Activated T-cell treated with anti-CD3 and anti-CD28 coated beads, Interleukin-2, amount 50 U/mL, for 4 hours (primary cell): ENCODE measurements at regions not wholly inside any gene's neighbourhood (a gene's known extent, or its start where the extent isn't known, plus 50 kb on each side); places are given as distances from the start of the nearest gene placed in this dataset.

Source experiments
- ATAC-seq, 2 donors: fragments of 200-7000 bp; cut with Tn5 transposase; one replicate each; pipeline ENCODE4 v1.10.0; 2021
- DNase-seq: peaks from one replicate; pipeline ENCODE4 v3.0.0-alpha.2; 2020
- H3K27me3 Mint-ChIP-seq: one replicate; pipeline ENCODE4 v1.8.0; 2021; ENCODE audit warnings: low read depth, mixed read lengths
- H3K36me3 Mint-ChIP-seq: one replicate; pipeline ENCODE4 v1.8.0; 2022; ENCODE audit warnings: mixed read lengths; ENCODE audit not compliant: insufficient read depth
- H3K4me1 Mint-ChIP-seq: one replicate; pipeline ENCODE4 v1.8.0; 2021; ENCODE audit warnings: low read depth, mixed read lengths
- H3K4me3 Mint-ChIP-seq: one replicate; pipeline ENCODE4 v1.8.0; 2021; ENCODE audit warnings: mild to moderate bottlenecking, moderate library complexity, mixed read lengths
- H3K9me3 Mint-ChIP-seq: one replicate; pipeline ENCODE4 v1.8.0; 2021; ENCODE audit warnings: mixed read lengths

GRCh38 chr4:137070614-137071013 lies 461.7 kb downstream of the PCDH18 start:
- Mint-ChIP-seq H3K27me3 (no peaks in the 10 kb centered on the region), H3K36me3 (no peaks in the 10 kb centered on the region), H3K4me3 (no peak overlapping the region), H3K9me3 (peaks cover 21% of the 10 kb centered on the region), H3K4me1 (no peaks in the 10 kb centered on the region)
- no peak for DNase-seq
- no peak for ATAC-seq

- no peaks in the 10 kb centered on the region for H3K27me3 Mint-ChIP-seq
These were observed 462.8 kb downstream of the PCDH18 start for GRCh38 chr4:137069473-137069872.

GRCh38 chr4:137067735-137068134 lies 464.6 kb downstream of the PCDH18 start:
- Mint-ChIP-seq H3K36me3 (no peaks in the 10 kb centered on the region), H3K9me3 (peaks cover 18% of the 10 kb centered on the region), H3K4me1 (no peaks in the 10 kb centered on the region), H3K4me3 (no peak overlapping the region), H3K27me3 (no peaks in the 10 kb centered on the region)
- ATAC-seq: no peak
- no peak for DNase-seq

More at GRCh38 chr4:137069473-137069872, 462.8 kb downstream of the PCDH18 start:
- no peak for DNase-seq
- H3K9me3 Mint-ChIP-seq: peaks cover 22% of the 10 kb centered on the region
- H3K4me3 Mint-ChIP-seq: no peak overlapping the region
- H3K36me3 Mint-ChIP-seq: no peaks in the 10 kb centered on the region
- ATAC-seq: no peak
- H3K4me1 Mint-ChIP-seq: no peaks in the 10 kb centered on the region

- peaks cover 15% of the 10 kb centered on the region for H3K9me3 Mint-ChIP-seq
- ATAC-seq (no peak), DNase-seq (no peak)
- no peak overlapping the region for H3K4me3 Mint-ChIP-seq
- no peaks in the 10 kb centered on the region for H3K27me3 Mint-ChIP-seq
- H3K36me3 Mint-ChIP-seq: no peaks in the 10 kb centered on the region
- no peaks in the 10 kb centered on the region for H3K4me1 Mint-ChIP-seq
These were observed 467.0 kb downstream of the PCDH18 start for GRCh38 chr4:137065311-137065710.

GRCh38 chr4:137063961-137064360 lies 468.3 kb downstream of the PCDH18 start:
- no peak for ATAC-seq
- no peak for DNase-seq
- H3K27me3 Mint-ChIP-seq: no peaks in the 10 kb centered on the region

GRCh38 chr4:137043184-137043583 lies 489.1 kb downstream of the PCDH18 start:
- Mint-ChIP-seq H3K27me3 (no peaks in the 10 kb centered on the region), H3K9me3 (peaks cover 24% of the 10 kb centered on the region), H3K4me1 (no peaks in the 10 kb centered on the region), H3K36me3 (no peaks in the 10 kb centered on the region), H3K4me3 (no peak overlapping the region)
- DNase-seq (no peak), ATAC-seq (no peak)

More at GRCh38 chr4:137063961-137064360, 468.3 kb downstream of the PCDH18 start:
- Mint-ChIP-seq H3K4me1 (no peaks in the 10 kb centered on the region), H3K9me3 (peaks cover 15% of the 10 kb centered on the region), H3K36me3 (no peaks in the 10 kb centered on the region), H3K4me3 (no peak overlapping the region)

GRCh38 chr4:137039370-137039769 lies 492.9 kb downstream of the PCDH18 start:
- no peak for ATAC-seq

GRCh38 chr4:137032222-137032621 lies 500.1 kb downstream of the PCDH18 start:
- DNase-seq (no peak), ATAC-seq (no peak)
- Mint-ChIP-seq H3K27me3 (no peaks in the 10 kb centered on the region), H3K4me3 (no peak overlapping the region), H3K9me3 (peaks cover 8% of the 10 kb centered on the region), H3K4me1 (no peaks in the 10 kb centered on the region), H3K36me3 (no peaks in the 10 kb centered on the region)

More at GRCh38 chr4:137039370-137039769, 492.9 kb downstream of the PCDH18 start:
- DNase-seq: no peak
- no peak overlapping the region for H3K4me3 Mint-ChIP-seq
- no peaks in the 10 kb centered on the region for H3K36me3 Mint-ChIP-seq
- H3K27me3 Mint-ChIP-seq: no peaks in the 10 kb centered on the region
- peaks cover 15% of the 10 kb centered on the region for H3K9me3 Mint-ChIP-seq
- H3K4me1 Mint-ChIP-seq: no peaks in the 10 kb centered on the region

GRCh38 chr4:137029026-137029425 lies 503.3 kb downstream of the PCDH18 start:
- no peak for ATAC-seq

GRCh38 chr4:137025484-137026059 lies 506.7 kb downstream of the PCDH18 start:
- Mint-ChIP-seq H3K4me3 (no peak overlapping the region), H3K4me1 (no peaks in the 10 kb centered on the region), H3K9me3 (peaks cover 4% of the 10 kb centered on the region), H3K36me3 (no peaks in the 10 kb centered on the region), H3K27me3 (no peaks in the 10 kb centered on the region)
- ATAC-seq (no peak), DNase-seq (no peak)

More at GRCh38 chr4:137029026-137029425, 503.3 kb downstream of the PCDH18 start:
- no peak for DNase-seq
- Mint-ChIP-seq H3K27me3 (no peaks in the 10 kb centered on the region), H3K4me3 (no peak overlapping the region), H3K9me3 (peaks cover 8% of the 10 kb centered on the region), H3K36me3 (no peaks in the 10 kb centered on the region), H3K4me1 (no peaks in the 10 kb centered on the region)

- Mint-ChIP-seq H3K4me3 (no peak overlapping the region), H3K4me1 (no peaks in the 10 kb centered on the region), H3K36me3 (no peaks in the 10 kb centered on the region), H3K9me3 (no peaks in the 10 kb centered on the region), H3K27me3 (no peaks in the 10 kb centered on the region)
- no peak for DNase-seq
- ATAC-seq: no peak
These were observed 516.6 kb downstream of the PCDH18 start for GRCh38 chr4:137015426-137016409.

GRCh38 chr4:137000432-137000831 lies 531.9 kb downstream of the PCDH18 start:
- DNase-seq (no peak), ATAC-seq (no peak)
- Mint-ChIP-seq H3K4me1 (no peaks in the 10 kb centered on the region), H3K9me3 (peaks cover 14% of the 10 kb centered on the region), H3K4me3 (no peak overlapping the region), H3K27me3 (no peaks in the 10 kb centered on the region), H3K36me3 (no peaks in the 10 kb centered on the region)

- no peaks in the 10 kb centered on the region for H3K36me3 Mint-ChIP-seq
- DNase-seq: no peak
- ATAC-seq: no peak
- no peak overlapping the region for H3K4me3 Mint-ChIP-seq
- no peaks in the 10 kb centered on the region for H3K4me1 Mint-ChIP-seq
- H3K9me3 Mint-ChIP-seq: peaks cover 27% of the 10 kb centered on the region
- no peaks in the 10 kb centered on the region for H3K27me3 Mint-ChIP-seq
These were observed 540.3 kb downstream of the PCDH18 start for GRCh38 chr4:136992032-136992431.

- Mint-ChIP-seq H3K27me3 (no peaks in the 10 kb centered on the region), H3K4me3 (no peak overlapping the region), H3K4me1 (no peaks in the 10 kb centered on the region), H3K36me3 (no peaks in the 10 kb centered on the region), H3K9me3 (peaks cover 8% of the 10 kb centered on the region)
- DNase-seq (no peak), ATAC-seq (no peak)
These were observed 546.6 kb downstream of the PCDH18 start for GRCh38 chr4:136985683-136986082.

- DNase-seq (no peak), ATAC-seq (no peak)
- Mint-ChIP-seq H3K4me1 (no peaks in the 10 kb centered on the region), H3K4me3 (no peak overlapping the region), H3K9me3 (peaks cover 6% of the 10 kb centered on the region), H3K36me3 (no peaks in the 10 kb centered on the region), H3K27me3 (no peaks in the 10 kb centered on the region)
These were observed 565.2 kb downstream of the PCDH18 start for GRCh38 chr4:136967069-136967468.
